ENCODE measurements at regions not wholly inside any gene's neighbourhood (a gene's known extent, or its start where the extent isn't known, plus 50 kb on each side); places are given as distances from the start of the nearest gene placed in this dataset.

DNA sequence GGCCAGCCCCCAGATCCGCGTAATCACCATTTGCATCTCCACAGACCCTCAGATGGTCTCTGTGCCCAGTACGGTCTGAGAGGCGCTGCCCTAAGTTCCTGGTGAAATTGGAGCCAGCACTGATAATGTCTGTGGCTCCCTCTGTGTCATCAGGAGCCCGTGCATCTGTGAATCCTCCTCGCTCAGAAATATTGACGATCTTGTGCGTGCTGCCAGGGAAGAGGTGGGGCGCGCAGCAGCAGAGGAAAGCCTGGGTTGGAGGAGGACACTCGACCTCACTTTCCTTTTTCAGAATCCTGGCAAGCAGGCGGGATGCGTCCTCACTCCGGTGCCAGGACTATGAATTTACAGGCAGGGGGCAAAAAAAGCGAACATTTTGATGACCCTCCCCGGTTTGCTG, 686.1 kb upstream of the SALL3 start:
- no peak overlapping the region for H3K4me3 ChIP-seq (ENCODE audit: low read length)
- DNase-seq (ENCODE audit: low read depth, low spot score) = no peak

GRCh38 chr18:78293940-78294541, 685.6 kb upstream of the SALL3 start:
- H3K4me3 ChIP-seq (ENCODE audit: low read length) = no peak overlapping the region
- DNase-seq (ENCODE audit: low read depth, low spot score) = no peak

- DNase-seq (ENCODE audit: low read depth, low spot score) = no peak
- H3K4me3 ChIP-seq (ENCODE audit: low read length) = no peak overlapping the region
Measured at GRCh38 chr18:78295262-78295661, 684.4 kb upstream of the SALL3 start.

GRCh38 chr18:78296166-78296565, 683.5 kb upstream of the SALL3 start:
- DNase-seq (ENCODE audit: low read depth, low spot score) = no peak
- H3K4me3 ChIP-seq (ENCODE audit: low read length) = no peak overlapping the region

GRCh38 chr18:78297048-78297447, 682.6 kb upstream of the SALL3 start:
- DNase-seq (ENCODE audit: low read depth, low spot score) = no peak

GRCh38 chr18:78303519-78304191, 676.0 kb upstream of the SALL3 start:
- DNase-seq (ENCODE audit: low read depth, low spot score) = no peak

More at GRCh38 chr18:78297048-78297447, 682.6 kb upstream of the SALL3 start:
- no peak overlapping the region for H3K4me3 ChIP-seq (ENCODE audit: low read length)

GRCh38 chr18:78304192-78305164, 675.1 kb upstream of the SALL3 start:
- DNase-seq (ENCODE audit: low read depth, low spot score) = no peak

More at GRCh38 chr18:78303519-78304191, 676.0 kb upstream of the SALL3 start:
- H3K4me3 ChIP-seq (ENCODE audit: low read length) = no peak overlapping the region

GRCh38 chr18:78305789-78306188, 673.8 kb upstream of the SALL3 start:
- no peak overlapping the region for H3K4me3 ChIP-seq (ENCODE audit: low read length)
- no peak for DNase-seq (ENCODE audit: low read depth, low spot score)

More at GRCh38 chr18:78304192-78305164, 675.1 kb upstream of the SALL3 start:
- no peak overlapping the region for H3K4me3 ChIP-seq (ENCODE audit: low read length)

- H3K4me3 ChIP-seq (ENCODE audit: low read length) = no peak overlapping the region
- DNase-seq (ENCODE audit: low read depth, low spot score) = no peak
Measured at GRCh38 chr18:78309307-78309706, 670.3 kb upstream of the SALL3 start.

DNA sequence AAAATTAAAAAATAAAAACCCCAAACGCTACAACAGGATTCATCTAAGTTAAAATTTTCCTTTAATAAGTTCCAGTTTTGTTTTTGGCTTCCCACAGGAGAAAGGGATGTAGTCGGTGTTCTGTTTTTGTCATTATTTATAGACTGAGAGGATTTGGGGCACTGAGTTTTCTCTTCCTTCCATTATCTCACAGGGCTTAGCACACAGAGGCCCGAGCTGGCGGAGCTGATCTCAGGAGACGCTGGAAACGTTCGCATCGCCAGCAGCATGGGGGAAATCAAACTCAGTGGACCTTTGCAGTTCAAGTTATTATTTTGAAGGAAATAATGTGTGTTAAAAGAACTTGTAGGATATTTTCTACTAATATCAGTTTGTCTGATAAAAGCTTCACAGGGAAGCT, 669.7 kb upstream of the SALL3 start:
- no peak for DNase-seq (ENCODE audit: low read depth, low spot score)
- no peak overlapping the region for H3K4me3 ChIP-seq (ENCODE audit: low read length)

- no peak for DNase-seq (ENCODE audit: low read depth, low spot score)
- H3K4me3 ChIP-seq (ENCODE audit: low read length) = no peak overlapping the region
Measured at GRCh38 chr18:78319264-78319663, 660.4 kb upstream of the SALL3 start.

- no peak overlapping the region for H3K4me3 ChIP-seq (ENCODE audit: low read length)
- no peak for DNase-seq (ENCODE audit: low read depth, low spot score)
Measured at GRCh38 chr18:78319961-78320360, 659.7 kb upstream of the SALL3 start.

DNA sequence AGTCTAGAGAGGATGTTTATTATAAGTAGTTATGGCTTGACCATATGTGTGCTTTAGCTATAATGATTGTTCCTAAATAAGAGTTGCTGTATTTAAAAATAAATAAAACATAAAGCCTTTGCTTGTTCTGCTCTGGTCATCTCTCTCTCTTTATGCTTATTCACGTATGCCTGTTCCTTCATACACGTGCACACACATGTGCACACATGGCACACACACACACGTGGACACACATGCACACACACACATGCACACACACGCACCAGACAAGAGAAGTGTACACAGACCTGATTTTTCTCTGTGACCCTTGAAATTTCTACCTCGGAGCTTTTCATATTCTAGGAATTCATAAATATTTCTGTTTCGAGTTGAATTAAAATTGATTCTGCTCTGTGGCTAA, 658.2 kb upstream of the SALL3 start:
- no peak overlapping the region for H3K4me3 ChIP-seq (ENCODE audit: low read length)
- DNase-seq (ENCODE audit: low read depth, low spot score) = no peak

DNA sequence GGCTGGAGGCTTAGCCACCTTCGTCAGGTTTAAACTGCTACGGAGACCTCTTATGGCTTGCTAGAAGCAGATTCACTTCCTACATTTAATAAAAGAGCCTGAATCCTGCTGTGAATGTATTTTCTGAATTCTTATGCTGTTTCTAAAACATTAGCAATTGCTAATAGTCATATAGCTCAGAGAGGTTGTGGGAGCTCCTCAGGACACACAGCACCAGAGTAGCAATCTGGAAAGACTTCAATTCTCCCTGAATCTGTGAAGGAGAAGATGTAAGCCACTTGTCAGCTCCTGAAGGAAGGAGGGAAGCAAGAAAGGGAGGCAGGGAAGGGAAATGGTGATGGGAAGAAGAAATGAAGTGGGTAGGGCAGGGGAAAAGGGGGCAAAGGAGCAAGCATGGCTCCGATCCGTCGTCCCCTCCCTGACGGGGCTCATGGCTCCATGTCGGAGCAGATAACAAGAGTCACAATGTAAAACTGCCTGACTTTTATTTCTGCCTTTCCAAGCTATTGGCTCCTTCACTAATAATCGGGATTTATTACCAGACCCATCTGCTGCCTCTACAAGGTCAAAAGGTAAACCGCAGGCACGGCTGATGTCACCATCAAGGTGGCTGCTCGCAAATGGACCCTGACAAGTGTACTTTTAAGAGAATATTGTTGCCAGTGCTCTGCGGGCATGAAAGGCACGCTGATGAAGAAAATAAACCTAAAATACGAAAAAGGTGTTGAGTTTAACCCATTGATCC, 656.0 kb upstream of the SALL3 start:
- no peak overlapping the region for H3K4me3 ChIP-seq (ENCODE audit: low read length)
- no peak for DNase-seq (ENCODE audit: low read depth, low spot score)

DNA sequence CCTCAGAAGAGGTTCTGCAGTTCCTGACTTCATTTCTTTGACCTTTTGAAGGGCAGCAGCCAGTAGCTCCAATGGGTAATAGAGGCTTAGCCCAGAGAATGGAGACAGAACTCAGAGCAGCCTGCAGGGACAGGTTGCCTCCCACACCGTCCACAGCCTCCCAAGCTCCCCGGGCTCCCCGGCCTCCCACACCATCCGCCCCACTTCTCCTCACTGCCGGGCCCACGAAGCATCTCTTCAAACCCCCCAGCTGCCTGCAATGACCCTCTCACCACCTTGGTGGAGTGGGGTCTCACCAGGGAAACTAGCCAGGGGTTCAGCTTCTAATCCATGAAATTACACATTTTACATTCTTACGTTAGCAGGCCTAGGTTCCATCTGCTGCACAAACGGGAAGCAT, 652.0 kb upstream of the SALL3 start:
- DNase-seq (ENCODE audit: low read depth, low spot score) = no peak
- no peak overlapping the region for H3K4me3 ChIP-seq (ENCODE audit: low read length)

- DNase-seq (ENCODE audit: low read depth, low spot score) = no peak
- no peak overlapping the region for H3K4me3 ChIP-seq (ENCODE audit: low read length)
Measured at GRCh38 chr18:78330766-78331165, 648.9 kb upstream of the SALL3 start.

- H3K4me3 ChIP-seq (ENCODE audit: low read length) = no peak overlapping the region
- no peak for DNase-seq (ENCODE audit: low read depth, low spot score)
Measured at GRCh38 chr18:78352910-78353309, 626.7 kb upstream of the SALL3 start.

DNA sequence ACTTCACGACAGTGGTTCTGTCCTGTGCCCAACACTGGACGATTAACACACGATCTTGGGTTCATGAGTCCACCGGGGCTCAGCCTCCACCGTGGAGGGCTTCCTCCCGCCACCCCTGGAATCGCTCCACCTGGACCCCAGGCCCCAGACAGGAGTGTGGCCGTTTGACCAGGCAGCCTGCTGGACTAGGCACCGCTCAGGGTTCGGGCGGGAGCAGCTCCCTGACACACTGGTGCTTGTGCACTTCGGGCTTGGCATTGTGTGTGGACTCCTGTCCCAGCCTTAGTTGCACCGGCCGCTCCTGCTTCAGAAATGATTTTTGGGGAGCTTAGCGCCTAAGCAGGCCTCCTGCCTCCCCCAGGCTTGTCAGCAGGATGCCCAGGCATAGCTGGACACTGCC, 617.4 kb upstream of the SALL3 start:
- no peak for DNase-seq (ENCODE audit: low read depth, low spot score)
- no peak overlapping the region for H3K4me3 ChIP-seq (ENCODE audit: low read length)
